Stomach (tissue), 4 donors: ENCODE measurements at regions not wholly inside any gene's neighbourhood (a gene's known extent, or its start where the extent isn't known, plus 50 kb on each side); places are given as distances from the start of the nearest gene placed in this dataset.

Experiments
- CTCF ChIP-seq, 7 experiments: fragments of 450-650 bp in 4 of 7; fragments of 200-600 bp in 3 of 7; sonication (generic) in 3 of 7; IDR thresholded peaks; one replicate each; pipeline ENCODE4 v1.5.1; 2016 to 2019; ENCODE audit warnings: antibody characterized with exemption in 7 of 7, control low read depth in 2 of 7, mild to moderate bottlenecking in 1 of 7
- POLR2A ChIP-seq, 4 donors: fragments of 450-650 bp; IDR thresholded peaks; one replicate each; pipeline ENCODE4 v1.6.1; 2016; ENCODE audit warnings: antibody characterized with exemption in 4 of 4, control low read depth in 2 of 4, mild to moderate bottlenecking in 1 of 4, moderate library complexity in 1 of 4
- POLR2AphosphoS5 ChIP-seq, 3 donors: sonication (generic); formaldehyde crosslinking; IDR thresholded peaks; one replicate each; pipeline ENCODE4 v1.6.1; 2016; ENCODE audit warnings: antibody characterized with exemption in 3 of 3

DNA sequence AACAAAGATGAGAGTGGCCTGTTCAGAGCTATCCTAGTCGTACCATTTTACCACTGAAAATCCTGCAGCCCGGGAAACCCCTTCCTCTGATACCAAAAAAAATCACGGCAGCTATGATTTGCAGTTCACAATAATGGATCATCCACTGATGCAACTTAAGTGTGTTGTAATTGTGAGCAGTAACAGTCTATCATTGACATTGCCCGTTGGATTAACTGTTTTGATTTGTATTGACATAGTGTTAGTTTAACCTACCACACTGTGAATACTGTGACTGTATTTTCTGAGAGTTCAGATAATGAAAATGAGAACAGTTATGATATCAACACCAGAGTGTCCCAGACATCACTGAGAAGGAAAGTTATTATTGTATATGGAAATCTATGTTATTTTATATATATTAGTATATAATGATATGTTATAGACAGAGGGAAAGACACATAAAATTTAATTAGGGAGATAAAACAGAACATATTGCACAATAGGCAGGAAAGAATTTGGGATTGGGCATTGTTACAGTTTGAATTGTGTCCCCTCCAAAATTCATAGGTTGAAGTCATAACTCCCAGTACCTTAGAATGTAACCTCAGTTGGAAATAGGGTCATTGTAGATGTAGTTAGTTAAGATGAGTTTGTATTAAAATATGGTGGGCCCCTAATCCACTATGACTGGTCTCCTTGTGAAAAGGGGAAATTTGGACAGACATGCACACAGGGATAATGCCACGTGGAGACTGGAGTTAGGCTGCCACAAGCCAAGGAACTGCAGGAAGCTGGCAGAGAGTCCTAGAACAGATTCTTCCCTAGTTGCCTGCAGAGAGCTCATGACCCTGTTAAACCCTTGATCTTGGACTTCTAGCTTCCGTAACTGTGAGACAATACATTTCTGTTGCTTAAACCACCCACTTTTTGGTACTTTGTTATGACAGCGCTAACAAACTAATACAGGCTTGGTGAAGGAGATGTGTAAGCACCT, 54.4 kb downstream of the TLCD4 start:
- no peak for TF ChIP-seq CTCF (IDR thresholded peaks at IDR 0.05)
- no peak for TF ChIP-seq POLR2A (IDR thresholded peaks at IDR 0.05)
- TF ChIP-seq POLR2AphosphoS5 (IDR thresholded peaks at IDR 0.05), result no peak
